OCI-LY7 (cell line): ENCODE measurements at regions not wholly inside any gene's neighbourhood (a gene's known extent, or its start where the extent isn't known, plus 50 kb on each side); places are given as distances from the start of the nearest gene placed in this dataset.

ENCODE experiments used
- CTCF ChIP-seq: fragments of 200-600 bp; sonication (generic); conservative IDR thresholded peaks from 2 replicates; pipeline ENCODE4 v1.5.1; 2014; ENCODE audit warnings: mild to moderate bottlenecking, antibody characterized with exemption, low read length, moderate library complexity, mixed read lengths
- EZH2phosphoT487 ChIP-seq: fragments of 200-600 bp; sonication (generic); IDR thresholded peaks from 2 replicates; pipeline ENCODE4 v1.6.1; 2018; ENCODE audit warnings: low read depth, borderline replicate concordance, mild to moderate bottlenecking, mixed run types, antibody characterized with exemption, low read length, moderate library complexity, mixed read lengths

GRCh38 chr2:71844967-71845366 is 302.7 kb downstream of the CYP26B1 start:
- no peak for TF ChIP-seq CTCF
- no peak for TF ChIP-seq EZH2phosphoT487
